Ishikawa (cell line): ENCODE measurements at regions not wholly inside any gene's neighbourhood (a gene's known extent, or its start where the extent isn't known, plus 50 kb on each side); places are given as distances from the start of the nearest gene placed in this dataset.

Source experiments
- CEBPB ChIP-seq: IDR thresholded peaks from 2 replicates; pipeline ENCODE4 v1.6.1; 2012
- TF ChIP-seq, protein P1 (sequence below): IDR thresholded peaks from 2 replicates; pipeline ENCODE4 v1.6.1; 2012

DNA sequence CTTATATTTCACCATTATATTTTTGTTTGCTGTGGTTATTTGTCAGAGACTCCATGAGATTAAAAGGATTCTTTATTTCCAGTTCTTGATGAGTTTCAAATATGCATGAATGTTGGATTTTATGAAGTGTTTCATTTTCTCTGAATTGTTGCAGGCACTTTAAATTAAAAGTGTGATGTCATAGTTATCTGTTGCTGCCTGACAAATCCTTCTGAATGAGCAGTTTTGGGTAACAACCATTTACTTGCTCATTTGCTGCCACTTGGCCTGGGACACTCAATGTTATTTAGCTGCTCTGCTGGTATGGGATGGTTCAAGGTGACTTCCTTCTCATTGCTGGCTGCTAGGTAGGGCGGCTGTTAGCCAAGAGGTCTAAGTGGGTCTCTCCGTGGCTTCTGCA lies 173.5 kb downstream of the LPIN1 start:
- TF ChIP-seq, protein P1, sequence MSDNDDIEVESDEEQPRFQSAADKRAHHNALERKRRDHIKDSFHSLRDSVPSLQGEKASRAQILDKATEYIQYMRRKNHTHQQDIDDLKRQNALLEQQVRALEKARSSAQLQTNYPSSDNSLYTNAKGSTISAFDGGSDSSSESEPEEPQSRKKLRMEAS, result no peak
- TF ChIP-seq CEBPB, result no peak
